ENCODE measurements at regions not wholly inside any gene's neighbourhood (a gene's known extent, or its start where the extent isn't known, plus 50 kb on each side); places are given as distances from the start of the nearest gene placed in this dataset.
"Not testable (repeated sequence)": the region's sequence is repeated elsewhere in the genome, so short reads cannot be mapped to it uniquely, and the experiment has no call there.

- DNase-seq (ENCODE audit: low spot score) = no peak
Observed at GRCh38 chr1:199920635-199921034, 106.9 kb upstream of the NR5A2 start.

- DNase-seq (ENCODE audit: low spot score) = no peak
Observed at GRCh38 chr1:199929556-199929955, 98.0 kb upstream of the NR5A2 start.

GRCh38 chr1:199930067-199930466 is 97.4 kb upstream of the NR5A2 start:
- not testable (repeated sequence) for DNase-seq (ENCODE audit: low spot score)

GRCh38 chr1:199931666-199932377 is 95.7 kb upstream of the NR5A2 start:
- no peak for DNase-seq (ENCODE audit: low spot score)

- no peak for DNase-seq (ENCODE audit: low spot score)
Observed at GRCh38 chr1:199932462-199932861, 95.0 kb upstream of the NR5A2 start.

- DNase-seq (ENCODE audit: low spot score) = no peak
Observed at GRCh38 chr1:199936441-199936840, 91.1 kb upstream of the NR5A2 start.

GRCh38 chr1:199937161-199937560 is 90.3 kb upstream of the NR5A2 start:
- no peak for DNase-seq (ENCODE audit: low spot score)

- DNase-seq (ENCODE audit: low spot score) = no peak
Observed at GRCh38 chr1:199937661-199938060, 89.8 kb upstream of the NR5A2 start.

GRCh38 chr1:199944986-199945385 is 82.5 kb upstream of the NR5A2 start:
- DNase-seq (ENCODE audit: low spot score) = no peak

- DNase-seq (ENCODE audit: low spot score) = no peak
Observed at GRCh38 chr1:199945591-199945990, 81.9 kb upstream of the NR5A2 start.

- DNase-seq (ENCODE audit: low spot score) = no peak
Observed at GRCh38 chr1:199946305-199947155, 81.0 kb upstream of the NR5A2 start.

GRCh38 chr1:199948587-199949280 is 78.8 kb upstream of the NR5A2 start:
- no peak for DNase-seq (ENCODE audit: low spot score)

GRCh38 chr1:199951005-199951404 is 76.5 kb upstream of the NR5A2 start:
- DNase-seq (ENCODE audit: low spot score) = not testable (repeated sequence)

GRCh38 chr1:199953651-199954050 is 73.9 kb upstream of the NR5A2 start:
- no peak for DNase-seq (ENCODE audit: low spot score)

- DNase-seq (ENCODE audit: low spot score) = peak; percentile 80
Observed at GRCh38 chr1:199954699-199955098, 72.8 kb upstream of the NR5A2 start.

GRCh38 chr1:199955235-199955634 is 72.3 kb upstream of the NR5A2 start:
- DNase-seq (ENCODE audit: low spot score) = no peak

GRCh38 chr1:199956005-199956404 is 71.5 kb upstream of the NR5A2 start:
- DNase-seq (ENCODE audit: low spot score) = peak; percentile 54

GRCh38 chr1:199959033-199959774 is 68.3 kb upstream of the NR5A2 start:
- no peak for DNase-seq (ENCODE audit: low spot score)

GRCh38 chr1:199959775-199960110 is 67.8 kb upstream of the NR5A2 start:
- DNase-seq (ENCODE audit: low spot score) = no peak

- no peak for DNase-seq (ENCODE audit: low spot score)
Observed at GRCh38 chr1:199970125-199970524, 57.4 kb upstream of the NR5A2 start.

- no peak for DNase-seq (ENCODE audit: low spot score)
Observed at GRCh38 chr1:199976496-199977144, 50.9 kb upstream of the NR5A2 start.

All from HuH-7 (cell line).